Dermis microvascular lymphatic vessel endothelial cell (primary cell): ENCODE measurements at regions not wholly inside any gene's neighbourhood (a gene's known extent, or its start where the extent isn't known, plus 50 kb on each side); places are given as distances from the start of the nearest gene placed in this dataset.

Source experiments
- DNase-seq, 2 donors: peaks; one replicate each; pipeline versions ENCODE4 v3.0.0 to v3.0.0-alpha.2; 2010; ENCODE audit warnings: low read depth in 2 of 2

DNA sequence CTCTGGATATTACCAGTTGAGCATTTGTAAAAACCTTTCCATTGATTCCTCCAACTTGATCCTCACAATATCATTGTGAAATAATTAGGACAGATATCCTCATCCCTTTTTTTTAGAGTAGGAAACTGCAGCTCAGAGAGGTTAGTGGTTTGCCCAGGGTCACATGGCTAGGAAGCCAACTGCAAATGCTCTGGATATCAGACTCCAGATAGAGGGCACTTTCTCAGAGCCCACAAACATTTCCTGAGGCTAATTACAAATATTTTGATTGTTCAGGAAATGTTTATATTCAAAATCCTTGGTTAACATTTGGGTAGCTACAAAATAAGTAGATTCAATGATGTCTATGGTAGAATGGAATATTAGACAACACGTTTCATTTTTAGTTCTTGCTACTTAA, 154.8 kb upstream of the DPYD start:
- DNase-seq, result no peak

DNA sequence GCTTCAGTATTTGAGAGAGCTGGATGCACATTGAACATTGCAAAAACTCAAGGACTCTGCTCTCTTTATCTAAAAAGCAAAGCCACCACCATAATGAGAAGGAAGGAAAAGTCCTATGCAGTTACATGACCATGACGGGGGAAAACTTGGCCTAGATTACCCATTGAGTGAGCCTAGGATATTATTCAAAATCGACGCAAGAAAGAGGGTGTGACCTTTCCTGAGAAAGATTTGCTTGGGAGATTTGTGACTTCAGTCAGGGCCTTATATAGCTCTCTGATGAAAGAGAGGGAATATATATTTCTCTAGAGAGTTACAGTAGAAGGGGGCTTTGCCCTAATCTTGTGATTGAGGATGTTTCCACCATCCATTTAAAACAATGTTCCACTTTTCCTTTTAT, 153.0 kb upstream of the DPYD start:
- no peak for DNase-seq

DNA sequence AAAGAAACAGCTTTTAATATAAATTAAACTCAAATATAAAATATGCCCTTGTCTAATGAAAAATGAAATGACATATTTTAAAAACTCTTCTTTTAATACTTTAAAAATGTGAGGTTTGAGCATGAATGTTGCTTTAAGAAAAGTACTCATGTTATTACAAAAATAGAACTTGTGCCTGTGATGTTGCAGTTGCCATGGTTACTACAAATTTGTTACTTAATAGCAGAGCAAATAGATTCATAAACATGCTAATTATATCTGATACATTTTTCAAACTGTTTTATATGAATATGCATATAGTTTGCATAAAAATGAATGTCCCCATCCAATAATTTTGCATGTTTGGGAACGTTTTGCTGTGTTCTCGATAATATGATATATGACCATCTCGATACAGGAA, 152.3 kb upstream of the DPYD start:
- no peak for DNase-seq

DNA sequence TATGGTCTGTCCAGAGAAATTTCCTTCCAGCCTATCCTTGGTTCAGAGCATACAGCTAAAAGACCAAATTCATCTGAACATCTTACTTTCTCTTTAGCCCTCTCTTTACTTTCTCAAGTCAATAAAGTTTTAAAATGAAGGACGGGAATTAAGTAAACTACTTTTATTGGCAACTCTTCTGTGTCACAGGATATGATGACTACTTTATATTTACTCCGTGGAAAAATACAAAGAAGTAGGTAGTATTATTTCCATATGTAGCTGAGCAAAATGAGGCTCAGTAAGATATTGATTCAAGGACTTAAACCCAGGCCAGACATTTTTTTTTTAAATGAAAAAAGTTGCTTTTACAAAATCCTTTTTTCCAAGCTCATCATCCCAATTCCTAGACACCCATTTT, 151.2 kb upstream of the DPYD start:
- no peak for DNase-seq

DNA sequence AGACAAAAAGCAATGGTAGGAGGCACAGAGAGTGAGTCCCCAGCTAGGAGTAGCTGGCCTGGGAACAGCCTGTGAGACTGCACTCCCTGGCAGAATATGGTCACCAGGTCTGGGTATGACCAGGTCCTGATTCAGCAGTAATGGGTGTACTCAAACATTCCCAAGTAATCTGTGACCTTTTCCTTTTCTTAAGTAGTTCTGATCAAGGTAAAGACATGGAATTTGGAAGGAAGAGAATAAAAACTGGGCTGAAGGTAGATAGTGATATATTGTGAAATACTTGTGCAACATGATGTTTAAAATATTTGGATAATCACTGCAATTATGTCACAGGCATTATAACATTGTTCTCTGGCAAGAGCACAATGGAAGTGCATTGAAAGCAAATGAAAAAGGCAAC, 147.2 kb upstream of the DPYD start:
- no peak for DNase-seq

DNA sequence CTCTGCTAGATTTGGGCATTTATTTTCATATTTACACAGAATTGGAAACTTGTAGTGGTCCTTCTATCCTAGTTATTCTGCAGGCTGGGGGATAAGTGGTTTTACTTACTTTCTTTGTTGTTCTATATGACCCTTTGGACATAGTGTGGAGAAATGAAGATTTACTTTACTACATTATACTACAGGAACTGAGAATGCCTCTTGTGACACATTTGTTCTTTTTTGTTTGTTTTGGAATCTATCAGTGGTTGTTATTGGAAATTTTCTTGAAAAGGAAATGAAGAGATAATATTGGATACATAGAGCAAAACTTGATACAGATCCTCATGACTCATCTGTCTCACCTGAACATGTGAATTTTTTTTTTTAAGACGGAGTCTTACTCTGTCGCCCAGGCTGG, 146.1 kb upstream of the DPYD start:
- DNase-seq, result no peak

DNA sequence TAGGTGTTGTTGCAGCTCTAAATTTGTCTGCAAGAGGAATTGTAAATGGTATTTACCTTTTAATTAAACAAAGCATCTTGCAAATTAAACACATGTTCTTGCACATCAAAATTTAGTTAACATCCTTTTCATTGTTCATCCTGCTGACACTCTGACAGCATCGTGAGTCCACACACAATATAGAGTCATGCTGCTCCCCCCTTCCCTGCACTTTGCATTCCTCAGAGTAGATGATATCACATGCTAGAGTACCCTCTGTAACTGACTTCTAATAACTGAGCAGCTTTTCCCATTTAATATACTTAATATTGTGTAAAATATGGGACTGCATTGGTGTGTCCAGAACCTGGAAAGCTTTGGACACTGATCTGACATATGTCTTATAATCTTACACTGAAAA, 138.8 kb upstream of the DPYD start:
- no peak for DNase-seq

DNA sequence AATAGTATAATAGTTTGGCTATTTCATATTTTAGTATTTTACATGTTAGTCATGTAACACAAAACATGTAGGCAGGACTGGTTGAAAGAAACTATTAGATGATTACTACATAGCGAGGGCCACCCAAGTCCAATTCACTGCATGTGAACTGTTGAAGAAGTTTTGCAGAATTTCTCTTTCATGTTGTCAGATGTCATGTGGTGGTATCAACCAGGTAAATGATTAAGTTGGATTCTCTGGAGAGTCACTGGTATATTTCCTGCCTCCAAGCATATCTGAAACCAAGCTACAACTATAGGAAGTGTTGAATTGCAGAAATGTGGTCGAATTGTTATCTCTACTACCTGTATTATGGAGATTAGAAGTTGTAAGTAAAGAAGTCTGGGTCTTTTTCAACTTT, 137.8 kb upstream of the DPYD start:
- no peak for DNase-seq

DNA sequence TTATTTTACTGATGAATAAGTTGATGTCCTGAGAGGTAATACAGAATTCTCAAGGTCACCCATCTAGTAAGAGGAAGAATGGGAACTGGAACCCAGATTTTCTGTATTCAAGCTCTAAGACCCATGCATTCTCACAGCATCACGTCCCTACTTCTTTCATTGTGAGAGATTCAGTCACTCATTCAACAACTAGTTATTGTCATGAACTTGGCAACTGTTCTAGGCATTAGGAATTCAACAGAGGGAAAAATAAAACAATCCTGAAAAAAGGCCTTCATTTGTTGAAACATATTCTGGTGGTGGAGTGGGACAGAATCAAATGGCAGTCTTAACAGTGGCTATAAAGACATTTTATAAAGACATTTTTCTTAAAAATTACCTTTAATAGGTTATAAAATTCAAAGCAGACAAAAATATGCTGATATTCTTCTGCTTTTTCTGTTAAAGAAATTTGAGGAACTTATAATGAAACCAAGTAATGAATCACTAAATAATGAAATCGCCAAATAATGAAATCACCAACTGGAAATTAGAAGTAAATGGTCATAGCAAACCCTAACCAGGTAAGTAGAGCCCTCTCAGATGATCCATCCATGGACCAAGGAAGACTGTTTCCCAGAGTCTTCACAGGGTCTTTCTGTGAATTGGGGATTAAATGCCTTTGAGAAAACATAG, 136.5 kb upstream of the DPYD start:
- DNase-seq, result no peak

DNA sequence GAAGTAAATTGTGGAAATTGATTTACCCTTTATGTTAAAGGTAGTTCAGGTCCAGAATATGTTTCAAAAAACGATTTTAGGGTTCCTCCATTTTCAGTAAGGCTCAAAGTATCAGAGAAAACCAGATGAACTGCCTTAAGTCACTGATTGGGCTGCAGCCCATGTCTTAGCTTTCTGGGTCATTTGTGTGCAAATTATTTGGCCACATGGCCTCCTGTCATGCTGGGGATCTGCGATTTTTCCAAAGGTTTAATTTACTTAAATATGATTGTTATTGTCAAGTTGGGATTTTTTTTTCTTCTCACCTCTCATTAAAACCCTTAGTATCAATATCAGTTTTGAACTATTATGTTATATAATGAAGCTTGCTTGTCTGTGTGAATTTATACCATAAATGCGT, 135.9 kb upstream of the DPYD start:
- DNase-seq, result no peak

DNA sequence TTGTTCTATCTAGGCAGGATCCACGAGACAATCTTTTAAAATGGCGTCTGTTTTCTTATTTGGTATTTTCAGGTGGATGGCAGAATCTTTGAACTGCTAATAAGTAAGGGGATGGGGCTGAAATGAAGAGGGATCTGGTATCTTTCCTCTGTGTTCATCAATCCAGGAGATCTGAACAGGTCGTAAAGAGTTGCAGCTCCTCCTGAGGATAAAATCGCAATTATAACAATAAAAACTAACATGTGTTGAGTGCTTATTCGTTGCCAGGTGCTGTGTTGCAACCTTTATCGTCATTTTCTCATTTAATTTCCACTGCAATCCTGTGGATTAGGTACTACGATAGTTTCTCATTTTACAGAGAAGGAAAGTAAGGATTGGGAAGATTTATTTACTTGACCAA, 134.6 kb upstream of the DPYD start:
- DNase-seq, result no peak

DNA sequence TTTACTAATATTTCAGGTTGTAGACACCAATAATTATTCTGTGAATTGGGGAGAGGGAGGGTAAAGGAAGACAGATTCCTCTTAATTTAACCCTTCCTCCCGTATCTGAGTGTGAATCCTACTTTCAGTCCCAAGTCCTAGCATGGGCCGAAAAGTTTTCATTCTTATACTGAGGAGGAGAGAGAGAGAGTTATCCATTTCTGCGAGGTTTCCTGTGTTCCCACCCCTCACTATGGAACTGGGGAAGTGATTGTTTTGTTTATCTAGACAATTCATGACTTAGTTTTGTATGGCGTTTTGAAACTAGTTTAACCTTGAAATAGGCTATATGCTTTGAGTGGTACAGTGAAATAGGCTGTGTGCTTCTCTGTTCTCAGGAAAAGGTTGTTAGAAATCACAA, 134.0 kb upstream of the DPYD start:
- DNase-seq, result peak in 1 of 2 donors; percentile 42

DNA sequence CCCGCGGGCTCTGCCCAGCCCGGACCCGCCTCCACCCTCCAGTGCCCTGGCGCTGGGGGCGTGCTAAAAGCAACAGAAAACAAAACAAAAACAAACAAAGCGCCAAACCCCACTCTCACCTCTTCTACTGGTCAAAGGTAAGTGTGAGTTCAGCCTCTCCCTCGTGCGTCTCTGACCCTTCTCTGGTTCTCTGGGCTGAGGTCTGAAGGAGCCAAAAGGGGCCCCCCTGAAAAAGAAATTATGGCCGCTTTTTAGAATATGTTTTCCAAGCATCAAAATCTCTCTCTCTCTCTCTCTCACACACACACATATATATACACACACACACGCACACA, 133.5 kb upstream of the DPYD start:
- DNase-seq, result no peak

DNA sequence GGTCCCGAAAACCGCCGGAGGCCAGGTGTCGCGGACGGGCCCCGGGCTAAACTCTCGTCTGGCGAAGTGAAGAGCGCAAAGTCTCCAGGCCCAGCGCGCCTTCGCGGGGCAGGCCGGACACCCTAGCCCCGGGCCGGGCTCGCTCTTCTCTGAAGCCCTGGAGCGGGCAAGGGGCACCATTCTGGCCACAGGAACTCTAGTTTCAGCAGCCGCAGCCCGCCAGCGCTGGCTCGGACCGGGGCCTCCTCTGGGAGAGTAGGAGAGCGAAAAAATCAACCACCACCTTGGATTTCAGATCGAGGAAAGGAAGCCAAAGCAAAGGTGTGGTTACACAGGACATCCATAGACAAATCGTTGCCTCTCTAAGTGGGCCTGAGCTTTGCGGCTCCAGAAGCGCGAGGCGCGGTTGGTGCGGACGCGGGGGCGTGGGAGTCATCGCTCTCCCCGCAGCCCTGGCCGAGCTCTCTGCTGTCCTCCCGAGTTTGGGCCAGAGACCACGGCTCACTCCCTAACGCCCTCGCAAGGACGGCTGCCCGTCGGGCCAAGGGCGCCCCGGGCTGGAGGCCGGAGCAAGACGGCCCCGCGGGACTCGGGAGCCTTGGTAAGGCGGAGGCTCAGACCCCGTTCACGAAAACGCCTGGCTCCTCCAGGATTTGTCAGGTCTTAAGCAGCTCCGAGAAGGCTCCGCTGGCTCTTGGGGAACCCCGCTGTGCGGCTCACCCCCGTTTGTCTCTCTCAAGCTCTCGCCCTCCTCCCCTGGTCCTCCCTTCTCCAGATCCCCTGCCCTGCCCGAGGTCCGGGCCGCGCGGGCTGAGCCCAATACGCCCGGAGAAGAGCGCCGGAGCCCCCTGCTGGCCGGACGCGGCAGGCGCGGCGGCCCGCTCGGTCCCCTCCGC, 132.9 kb upstream of the DPYD start:
- peak in 1 of 2 donors; percentile 75 for DNase-seq

DNA sequence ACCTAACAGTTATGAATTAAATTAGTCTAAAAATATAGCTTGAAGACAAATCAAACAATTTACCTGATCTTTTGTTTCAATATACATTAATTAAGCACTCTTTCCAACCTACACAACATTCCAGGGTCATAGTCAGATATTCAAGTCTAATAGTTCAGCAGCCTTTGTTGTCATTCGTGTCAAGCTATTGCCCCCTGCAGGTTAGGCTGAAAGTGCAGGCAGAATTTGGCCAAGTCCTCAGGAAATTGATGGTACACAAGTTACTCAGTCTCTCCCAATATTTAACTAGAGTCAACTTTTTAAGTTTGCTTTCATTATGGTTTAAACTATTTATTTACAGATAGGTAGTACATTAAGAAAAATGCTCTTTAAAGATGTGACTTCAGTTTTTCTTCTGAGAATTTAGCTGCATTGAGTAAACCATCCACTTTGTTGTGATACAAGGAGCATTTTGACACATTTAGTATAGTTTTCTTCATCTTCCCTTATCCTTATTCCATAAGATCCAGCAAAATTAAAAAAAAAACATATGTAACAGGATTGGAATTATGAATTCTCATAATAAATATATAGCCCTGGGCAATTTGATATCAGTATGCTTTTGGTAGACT, 130.3 kb upstream of the DPYD start:
- peak; percentile 56 to 81 for DNase-seq

DNA sequence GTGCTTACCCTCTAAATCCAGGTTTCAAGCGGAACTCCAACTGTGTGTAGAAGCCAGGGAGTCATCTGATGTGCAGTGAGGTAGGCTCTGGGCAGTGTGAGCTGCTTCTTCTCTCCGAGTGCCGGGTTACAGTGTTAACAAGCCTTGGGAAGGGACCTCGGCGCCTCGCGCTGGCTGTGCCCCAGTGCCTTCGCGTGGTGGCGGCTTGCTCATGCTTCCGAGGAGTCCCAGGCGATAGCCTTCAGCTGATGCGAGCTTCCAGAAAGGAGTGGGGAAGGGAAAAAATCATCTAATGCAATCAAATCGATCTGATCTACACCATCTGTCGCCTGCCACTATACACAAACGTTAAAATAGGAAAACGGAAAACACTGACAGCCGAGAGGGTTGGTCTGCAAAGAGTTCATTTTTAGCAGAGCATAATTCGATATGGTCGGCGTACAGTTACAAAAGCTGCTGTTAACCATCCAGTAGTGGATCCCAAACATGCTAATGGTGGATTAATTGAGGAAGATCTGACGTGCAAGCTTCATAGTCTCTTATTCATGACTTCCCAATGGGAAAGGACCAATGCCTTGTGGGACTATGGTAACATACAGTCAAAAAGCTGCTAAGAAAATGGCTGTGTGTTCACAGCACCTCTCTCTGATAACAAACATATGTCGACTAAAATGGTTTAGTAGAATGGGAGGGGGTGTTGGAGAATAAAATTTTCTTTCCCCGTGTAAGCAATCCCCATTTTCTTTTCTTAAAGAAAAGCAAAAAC, 128.7 kb upstream of the DPYD start:
- DNase-seq, result peak in 1 of 2 donors; percentile 38

DNA sequence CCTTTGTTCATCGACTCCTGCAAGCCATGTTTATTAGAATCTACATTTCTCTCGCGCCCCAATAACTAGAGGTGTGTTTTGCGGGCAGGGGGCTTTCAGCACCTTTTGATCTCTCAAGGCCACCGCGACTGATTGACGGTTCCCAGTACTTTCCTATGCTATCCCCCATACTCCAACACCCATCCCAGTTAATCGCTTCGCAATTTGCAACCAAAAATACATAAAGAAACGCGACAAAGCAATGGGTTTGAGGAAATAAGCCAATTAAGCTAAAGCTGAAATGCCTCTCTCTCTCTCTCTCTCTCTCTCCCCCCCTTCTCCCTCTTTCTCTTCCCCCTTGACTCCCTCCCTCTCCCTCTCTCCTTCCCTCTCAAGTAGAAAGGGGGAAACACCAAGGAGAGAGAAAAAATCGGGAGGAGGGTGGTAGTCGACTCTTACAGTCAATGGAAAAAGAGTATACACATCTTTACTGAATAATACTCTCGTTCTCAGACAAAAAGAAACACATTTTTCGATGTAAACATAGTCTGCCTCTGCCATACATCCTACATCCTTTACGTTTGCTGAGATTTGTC, 128.0 kb upstream of the DPYD start:
- DNase-seq, result no peak

DNA sequence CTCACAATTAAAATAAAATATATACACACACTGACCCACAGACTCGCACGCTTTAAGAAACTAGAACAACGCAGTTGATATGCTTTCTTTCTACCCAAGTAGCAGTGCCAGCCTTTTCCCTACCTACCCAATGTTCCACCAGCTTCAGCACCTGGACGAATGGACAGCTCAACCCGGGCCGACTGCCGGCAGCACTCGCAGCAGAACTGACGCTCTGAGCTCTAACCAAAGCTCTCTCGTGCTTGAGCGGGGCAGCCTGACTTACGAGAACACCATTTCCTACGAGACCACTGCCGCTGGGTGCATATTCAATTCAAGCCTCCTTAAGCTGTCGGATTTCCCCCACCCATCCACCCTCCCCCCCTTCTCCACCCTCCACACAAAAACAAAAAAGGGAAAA, 127.4 kb upstream of the DPYD start:
- DNase-seq, result peak; percentile 63 to 91

DNA sequence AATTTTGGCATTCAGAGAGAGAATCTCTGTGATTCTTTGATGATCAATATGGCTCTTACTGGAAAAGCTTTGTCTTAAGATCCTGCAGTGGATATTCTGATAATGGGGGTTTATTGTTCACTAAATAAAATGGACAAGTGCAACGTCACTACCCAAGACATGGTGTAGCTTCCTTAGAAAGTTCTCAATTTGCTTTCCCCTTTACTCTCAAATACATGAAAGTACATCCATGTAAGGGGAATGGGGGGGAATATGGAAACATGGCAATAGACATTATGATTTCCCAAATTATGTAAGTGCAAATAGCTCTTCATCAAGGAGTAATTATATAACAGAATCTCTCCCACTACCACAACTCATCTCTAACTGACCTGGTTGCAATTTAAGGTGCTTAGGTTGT, 126.3 kb upstream of the DPYD start:
- no peak for DNase-seq

DNA sequence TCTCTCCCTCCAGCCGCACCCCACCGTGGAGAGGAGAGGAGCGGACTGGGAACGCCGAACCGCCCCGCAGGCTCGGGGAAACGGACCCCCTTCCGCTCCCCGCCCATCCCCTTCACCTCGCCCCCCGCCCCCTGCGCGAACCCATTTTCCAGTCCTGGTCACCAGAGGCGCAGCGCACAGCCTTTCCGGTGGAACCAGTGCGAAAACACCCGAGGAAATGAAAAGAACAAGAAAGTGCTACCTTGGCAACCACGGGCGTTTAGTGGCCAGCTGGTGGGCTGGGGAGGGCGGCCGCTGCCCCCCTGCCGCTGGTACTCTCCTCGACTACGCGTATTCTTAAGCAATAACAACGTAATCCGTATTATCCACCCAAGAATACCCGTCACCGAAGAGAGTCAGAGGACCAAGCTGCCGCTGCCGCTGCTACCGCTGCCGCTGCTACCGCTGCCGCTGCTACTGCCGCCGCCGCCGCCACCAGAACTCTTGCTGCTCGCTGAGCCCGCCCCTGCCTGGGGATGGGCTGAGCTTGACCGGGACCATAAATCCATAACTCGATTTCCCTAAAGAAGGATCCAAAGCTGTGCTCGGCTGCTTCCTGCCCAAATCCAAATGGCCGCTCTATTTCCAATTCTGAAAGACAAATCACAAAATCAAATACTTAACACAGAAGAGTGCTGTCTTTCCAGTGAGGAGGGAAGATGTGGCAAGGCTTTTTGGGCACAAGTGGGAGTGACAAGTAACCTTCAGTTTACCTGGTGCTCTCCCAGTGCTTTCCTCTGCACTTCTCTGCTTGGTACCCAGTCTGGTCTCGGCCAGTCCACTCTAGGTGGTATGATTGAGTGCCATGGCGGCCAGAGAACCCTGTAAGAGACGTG, 125.2 kb upstream of the DPYD start:
- peak in 1 of 2 donors; percentile 75 for DNase-seq
